ENCODE measurements at regions not wholly inside any gene's neighbourhood (a gene's known extent, or its start where the extent isn't known, plus 50 kb on each side); places are given as distances from the start of the nearest gene placed in this dataset.

DNA sequence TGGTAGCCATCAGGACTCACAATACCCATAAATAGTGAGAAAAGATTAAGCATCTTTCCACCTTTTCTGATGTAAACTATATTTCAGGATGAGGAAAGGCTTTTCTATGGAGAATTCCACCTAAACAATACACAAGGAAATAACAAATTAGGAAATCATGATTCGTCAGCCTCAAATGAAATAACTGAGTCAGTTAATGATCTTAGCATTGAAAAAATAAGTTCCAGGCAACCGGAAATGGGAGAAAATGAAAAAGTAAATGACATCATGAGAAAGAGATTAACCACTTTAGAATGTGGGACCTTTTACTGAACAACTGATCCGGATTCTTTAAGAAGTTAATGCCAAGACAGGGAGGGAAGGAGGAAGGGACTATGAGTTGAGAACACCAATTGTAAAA is 742.3 kb downstream of the TNS3 start:
- DNase-seq (ENCODE audit: low read depth), result no peak
- Histone ChIP-seq H3K36me3 (ENCODE audit: control insufficient read depth, insufficient read depth, low read length) (no peaks in the 10 kb centered on the region), H3K27me3 (ENCODE audit: control insufficient read depth, insufficient read depth, low read length) (no peaks in the 10 kb centered on the region), H3K4me3 (ENCODE audit: low read depth, low read length) (no peak overlapping the region)
- CTCF ChIA-PET, result no interaction called here
- POLR2A ChIA-PET, result no interaction called here
- TF ChIP-seq, protein P1, sequence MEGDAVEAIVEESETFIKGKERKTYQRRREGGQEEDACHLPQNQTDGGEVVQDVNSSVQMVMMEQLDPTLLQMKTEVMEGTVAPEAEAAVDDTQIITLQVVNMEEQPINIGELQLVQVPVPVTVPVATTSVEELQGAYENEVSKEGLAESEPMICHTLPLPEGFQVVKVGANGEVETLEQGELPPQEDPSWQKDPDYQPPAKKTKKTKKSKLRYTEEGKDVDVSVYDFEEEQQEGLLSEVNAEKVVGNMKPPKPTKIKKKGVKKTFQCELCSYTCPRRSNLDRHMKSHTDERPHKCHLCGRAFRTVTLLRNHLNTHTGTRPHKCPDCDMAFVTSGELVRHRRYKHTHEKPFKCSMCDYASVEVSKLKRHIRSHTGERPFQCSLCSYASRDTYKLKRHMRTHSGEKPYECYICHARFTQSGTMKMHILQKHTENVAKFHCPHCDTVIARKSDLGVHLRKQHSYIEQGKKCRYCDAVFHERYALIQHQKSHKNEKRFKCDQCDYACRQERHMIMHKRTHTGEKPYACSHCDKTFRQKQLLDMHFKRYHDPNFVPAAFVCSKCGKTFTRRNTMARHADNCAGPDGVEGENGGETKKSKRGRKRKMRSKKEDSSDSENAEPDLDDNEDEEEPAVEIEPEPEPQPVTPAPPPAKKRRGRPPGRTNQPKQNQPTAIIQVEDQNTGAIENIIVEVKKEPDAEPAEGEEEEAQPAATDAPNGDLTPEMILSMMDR (IDR thresholded peaks at IDR 0.05; ENCODE audit: insufficient read depth, low read depth, low read length), result no peak

DNA sequence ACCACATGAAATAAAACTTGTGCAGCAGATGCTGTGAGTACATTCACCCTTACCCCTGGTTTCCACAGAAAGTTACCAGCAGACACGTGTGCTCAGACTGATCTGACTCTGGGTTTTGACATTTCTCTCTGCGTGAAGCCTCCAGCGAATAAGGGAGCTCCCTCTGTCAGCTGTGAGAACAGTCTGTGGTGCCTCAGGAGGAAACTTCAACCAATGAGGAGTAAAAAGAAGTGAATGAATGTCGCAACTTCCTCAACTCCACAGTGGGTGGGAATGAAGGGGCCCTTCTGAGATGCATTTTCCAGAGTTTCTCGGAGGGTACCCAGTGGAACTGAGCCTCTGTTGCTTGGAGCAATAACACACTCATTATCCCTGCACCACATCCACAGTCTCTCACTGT is 743.4 kb downstream of the TNS3 start:
- ChIA-PET CTCF (no interaction called here), POLR2A (no interaction called here)
- no peaks in the 10 kb centered on the region for H3K36me3 ChIP-seq (ENCODE audit: control insufficient read depth, insufficient read depth, low read length)
- no peak for DNase-seq (ENCODE audit: low read depth)
- TF ChIP-seq, protein P1 (IDR thresholded peaks at IDR 0.05; ENCODE audit: insufficient read depth, low read depth, low read length), result no peak
- no peak overlapping the region for H3K4me3 ChIP-seq (ENCODE audit: low read depth, low read length)
- H3K27me3 ChIP-seq (ENCODE audit: control insufficient read depth, insufficient read depth, low read length), result no peaks in the 10 kb centered on the region

DNA sequence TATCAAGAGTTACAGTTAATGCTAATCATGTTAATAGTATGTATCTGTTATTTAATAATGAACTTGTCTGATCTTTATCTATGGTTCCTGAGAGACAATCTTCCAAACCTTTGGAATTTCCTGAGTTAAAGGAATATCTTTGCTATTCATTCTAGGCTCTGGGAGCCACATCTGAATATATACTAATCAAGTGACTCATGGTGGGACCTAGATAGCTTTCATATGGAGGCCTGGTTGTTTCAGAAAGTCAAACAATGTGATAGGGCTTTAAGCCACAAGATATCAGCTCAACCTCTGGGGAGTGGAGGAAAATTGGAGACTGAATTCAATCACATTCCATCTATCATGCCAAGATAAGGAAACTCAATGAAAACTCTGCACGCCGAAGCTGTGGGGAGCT is 746.4 kb downstream of the TNS3 start:
- Histone ChIP-seq H3K36me3 (ENCODE audit: control insufficient read depth, insufficient read depth, low read length) (no peaks in the 10 kb centered on the region), H3K27me3 (ENCODE audit: control insufficient read depth, insufficient read depth, low read length) (no peaks in the 10 kb centered on the region), H3K4me3 (ENCODE audit: low read depth, low read length) (no peak overlapping the region)
- POLR2A ChIA-PET, result no interaction called here
- CTCF ChIA-PET, result interaction anchor here (1.1 kb wide), 1 partner anchor 9 kb away, joined by 4 read pairs; no protein-coding TSS in a partner anchor
- TF ChIP-seq, protein P1 (IDR thresholded peaks at IDR 0.05; ENCODE audit: insufficient read depth, low read depth, low read length), result no peak
- DNase-seq (ENCODE audit: low read depth), result no peak

DNA sequence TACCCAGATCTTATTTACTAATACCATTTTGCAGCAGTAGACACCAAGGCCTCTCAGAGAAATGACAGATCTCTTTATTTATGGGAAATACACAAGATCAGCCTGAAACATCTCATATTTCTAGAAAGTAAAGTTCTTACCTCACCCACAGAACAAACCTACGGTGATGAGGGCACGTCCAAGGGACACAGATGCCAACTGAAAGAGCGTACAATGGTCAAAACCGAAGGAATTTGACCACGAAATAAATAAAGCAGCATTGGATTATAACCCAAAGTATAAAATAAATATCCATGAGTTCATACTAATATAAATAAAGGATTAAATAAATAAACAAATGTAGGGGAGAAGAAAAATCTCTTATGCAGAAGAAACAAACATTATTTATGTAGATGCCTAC is 747.0 kb downstream of the TNS3 start:
- TF ChIP-seq, protein P1 (IDR thresholded peaks at IDR 0.05; ENCODE audit: insufficient read depth, low read depth, low read length), result no peak
- CTCF ChIA-PET, result interaction anchor here (0.6 to 1.1 kb wide), 2 partner anchors 9 to 786 kb away, joined by 3 to 4 read pairs; no protein-coding TSS in a partner anchor
- Histone ChIP-seq H3K4me3 (ENCODE audit: low read depth, low read length) (no peak overlapping the region), H3K36me3 (ENCODE audit: control insufficient read depth, insufficient read depth, low read length) (no peaks in the 10 kb centered on the region), H3K27me3 (ENCODE audit: control insufficient read depth, insufficient read depth, low read length) (no peaks in the 10 kb centered on the region)
- no peak for DNase-seq (ENCODE audit: low read depth)
- POLR2A ChIA-PET, result no interaction called here

DNA sequence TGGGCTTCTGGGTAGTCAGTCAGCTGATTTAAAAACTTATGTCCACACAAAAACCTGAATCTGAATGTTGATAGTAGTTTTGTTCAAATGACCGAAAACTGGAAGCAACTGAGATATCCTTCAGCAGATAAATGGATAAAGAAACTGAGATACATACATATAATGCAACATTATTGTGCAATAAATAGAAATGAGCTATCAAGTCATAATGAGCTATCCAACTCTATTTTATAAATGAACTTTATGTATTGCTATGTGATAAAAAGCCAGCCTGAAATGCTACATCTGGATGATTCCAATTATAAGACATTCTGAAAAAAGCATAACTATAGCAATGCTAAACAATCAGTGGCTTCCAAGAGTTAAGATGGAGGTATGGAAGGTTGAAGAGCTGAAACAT is 748.7 kb downstream of the TNS3 start:
- TF ChIP-seq, protein P1 (IDR thresholded peaks at IDR 0.05; ENCODE audit: insufficient read depth, low read depth, low read length), result no peak
- ChIA-PET POLR2A (no interaction called here), CTCF (interaction anchor here (1.1 kb wide), 1 partner anchor 348 kb away, joined by 3 read pairs; no protein-coding TSS in a partner anchor)
- Histone ChIP-seq H3K36me3 (ENCODE audit: control insufficient read depth, insufficient read depth, low read length) (no peaks in the 10 kb centered on the region), H3K27me3 (ENCODE audit: control insufficient read depth, insufficient read depth, low read length) (no peaks in the 10 kb centered on the region), H3K4me3 (ENCODE audit: low read depth, low read length) (no peak overlapping the region)
- DNase-seq (ENCODE audit: low read depth), result no peak
